Ammon's horn (tissue), 1 donor: ENCODE measurements at regions not wholly inside any gene's neighbourhood (a gene's known extent, or its start where the extent isn't known, plus 50 kb on each side); places are given as distances from the start of the nearest gene placed in this dataset.
"Not testable (repeated sequence)": the region's sequence is repeated elsewhere in the genome, so short reads cannot be mapped to it uniquely, and the experiment has no call there.

Source experiments
- DNase-seq: peaks from one replicate; pipeline ENCODE4 v3.0.0-alpha.2; 2016; ENCODE audit warnings: low spot score

DNA sequence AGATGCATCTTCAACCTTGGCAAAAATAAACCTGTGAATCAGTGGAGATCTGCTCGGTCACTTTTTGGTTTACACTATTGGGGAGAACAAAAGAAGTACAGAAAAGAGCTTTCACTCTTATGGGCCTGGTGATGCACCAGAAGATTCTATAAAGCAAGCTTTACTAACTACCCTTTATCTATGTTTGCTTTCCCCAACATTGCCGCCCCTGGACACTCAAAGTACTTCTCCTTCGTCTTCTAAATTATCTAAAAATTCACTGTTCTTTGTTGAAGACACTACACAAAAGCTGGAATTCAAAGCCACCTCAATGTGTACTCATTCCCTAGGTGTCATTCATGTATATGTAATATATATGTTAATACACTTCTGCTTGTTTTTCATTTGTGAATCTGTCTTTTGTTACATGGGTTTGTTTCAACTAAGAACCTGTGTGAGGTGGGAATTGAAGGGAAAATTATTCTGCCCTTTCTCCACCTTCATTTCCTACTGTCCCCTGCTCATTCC lies 97.9 kb upstream of the BTN3A2 start:
- no peak for DNase-seq

GRCh38 chr6:26268659-26269402 lies 96.2 kb upstream of the BTN3A2 start:
- no peak for DNase-seq

DNA sequence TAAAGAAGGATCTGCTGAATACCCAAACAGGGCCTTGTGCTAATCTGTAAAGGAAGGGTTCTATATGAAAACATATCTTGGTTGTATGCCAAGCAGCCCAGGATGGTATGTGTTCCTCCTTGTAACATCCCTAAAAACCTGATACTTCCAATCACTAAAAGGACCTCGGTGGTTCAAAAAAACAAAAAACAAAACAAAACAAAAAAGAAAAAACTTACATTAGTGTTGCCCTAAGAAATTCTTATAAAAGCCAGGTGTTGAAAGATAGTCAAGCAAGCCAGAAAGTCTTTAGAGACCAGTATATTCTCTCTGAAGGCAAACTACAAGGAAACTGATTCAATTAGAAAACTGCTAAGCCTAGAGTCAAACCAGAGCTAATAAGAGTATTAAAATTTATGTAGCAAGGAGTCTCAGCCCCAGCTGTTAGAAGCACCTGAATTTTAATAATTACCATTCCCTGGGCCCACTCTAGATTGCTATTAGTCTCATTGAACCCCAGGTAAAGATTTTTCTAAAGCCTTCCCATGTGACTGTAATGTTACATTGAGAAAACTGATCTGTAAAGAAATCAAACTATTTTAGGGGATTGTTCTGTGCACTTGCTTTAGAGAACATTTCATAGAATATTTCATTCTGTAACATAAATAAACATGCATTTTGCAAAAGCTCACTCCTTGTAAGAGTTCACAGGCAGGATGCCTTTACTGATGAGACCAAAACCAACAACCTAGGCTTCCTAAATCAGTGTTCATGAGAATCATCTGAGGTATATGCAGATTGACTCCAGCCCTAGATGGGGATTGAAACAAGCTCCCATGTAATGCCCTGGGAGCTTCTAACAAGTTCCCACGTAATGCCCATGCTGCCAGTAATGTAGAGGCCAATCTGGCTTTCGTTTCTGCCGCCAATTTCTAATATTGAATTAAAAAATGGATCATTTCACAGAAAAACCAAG lies 95.2 kb upstream of the BTN3A2 start:
- DNase-seq: no peak

- no peak for DNase-seq
These were observed 94.5 kb upstream of the BTN3A2 start for GRCh38 chr6:26270486-26270861.

DNA sequence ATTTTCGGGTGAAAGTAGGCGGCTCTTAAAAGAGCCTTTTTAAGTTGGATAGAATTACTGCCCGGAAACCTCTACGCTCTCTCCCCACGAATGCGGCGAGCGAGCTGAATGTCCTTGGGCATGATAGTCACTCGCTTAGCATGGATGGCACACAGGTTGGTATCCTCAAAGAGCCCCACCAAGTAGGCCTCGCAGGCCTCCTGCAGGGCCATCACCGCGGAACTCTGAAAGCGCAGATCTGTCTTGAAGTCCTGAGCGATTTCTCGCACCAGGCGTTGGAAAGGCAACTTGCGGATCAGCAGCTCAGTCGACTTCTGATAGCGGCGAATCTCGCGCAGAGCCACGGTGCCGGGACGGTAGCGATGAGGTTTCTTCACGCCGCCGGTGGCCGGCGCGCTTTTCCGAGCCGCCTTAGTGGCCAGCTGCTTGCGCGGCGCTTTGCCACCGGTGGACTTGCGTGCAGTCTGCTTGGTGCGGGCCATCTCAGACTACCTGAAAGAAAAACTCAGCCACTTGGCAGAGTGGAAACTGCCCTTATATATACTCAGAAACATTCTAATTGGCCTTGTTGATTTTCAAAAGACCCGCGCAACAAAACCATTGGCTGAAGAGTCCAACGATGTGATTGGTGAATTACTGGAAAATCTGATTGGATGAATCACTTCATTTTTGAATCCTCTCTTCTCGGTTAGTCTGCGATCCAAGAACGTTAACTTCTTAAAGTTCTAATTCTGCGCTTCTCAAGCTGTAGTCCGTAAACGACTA lies 93.9 kb upstream of the BTN3A2 start:
- peak; percentile 25 for DNase-seq

DNA sequence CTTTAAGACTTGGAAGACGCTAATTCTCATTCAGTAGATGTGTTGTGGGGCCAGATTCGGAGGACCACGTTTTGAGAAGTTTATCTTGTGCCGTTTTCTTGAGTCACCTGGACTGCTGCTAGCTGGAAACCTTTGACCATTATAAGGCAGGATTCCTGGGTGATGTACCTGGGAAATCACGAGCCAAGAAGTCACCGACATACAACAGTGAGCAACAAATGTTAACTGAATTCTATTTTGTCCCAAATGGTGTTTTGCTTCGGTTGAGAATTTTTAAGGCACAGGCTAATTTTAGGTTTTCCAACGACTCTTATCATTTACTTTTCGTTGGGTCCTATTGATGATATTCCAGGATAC lies 93.4 kb upstream of the BTN3A2 start:
- DNase-seq: no peak

DNA sequence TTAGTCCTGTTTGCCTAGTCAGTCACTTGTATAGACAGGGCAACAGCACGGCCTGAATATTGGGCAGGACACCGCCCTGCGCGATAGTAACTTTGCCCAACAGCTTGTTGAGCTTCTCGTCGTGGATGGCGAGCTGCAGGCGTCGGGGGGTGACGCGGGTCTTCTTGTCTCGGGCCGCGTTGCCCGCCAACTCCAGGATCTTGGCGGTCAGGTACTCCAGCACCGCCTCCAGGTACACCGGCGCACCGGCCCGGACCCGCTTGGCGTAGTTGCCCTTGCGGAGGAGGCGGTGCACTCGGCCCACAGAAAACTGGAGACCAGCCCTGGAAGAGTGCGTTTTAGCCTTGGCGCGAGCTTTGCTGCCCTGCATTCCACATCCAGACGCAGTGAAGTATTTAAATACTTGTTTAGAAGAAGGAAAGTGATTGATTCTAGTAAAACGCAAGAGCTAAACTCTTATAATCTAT lies 92.8 kb upstream of the BTN3A2 start:
- peak; percentile 7 for DNase-seq

DNA sequence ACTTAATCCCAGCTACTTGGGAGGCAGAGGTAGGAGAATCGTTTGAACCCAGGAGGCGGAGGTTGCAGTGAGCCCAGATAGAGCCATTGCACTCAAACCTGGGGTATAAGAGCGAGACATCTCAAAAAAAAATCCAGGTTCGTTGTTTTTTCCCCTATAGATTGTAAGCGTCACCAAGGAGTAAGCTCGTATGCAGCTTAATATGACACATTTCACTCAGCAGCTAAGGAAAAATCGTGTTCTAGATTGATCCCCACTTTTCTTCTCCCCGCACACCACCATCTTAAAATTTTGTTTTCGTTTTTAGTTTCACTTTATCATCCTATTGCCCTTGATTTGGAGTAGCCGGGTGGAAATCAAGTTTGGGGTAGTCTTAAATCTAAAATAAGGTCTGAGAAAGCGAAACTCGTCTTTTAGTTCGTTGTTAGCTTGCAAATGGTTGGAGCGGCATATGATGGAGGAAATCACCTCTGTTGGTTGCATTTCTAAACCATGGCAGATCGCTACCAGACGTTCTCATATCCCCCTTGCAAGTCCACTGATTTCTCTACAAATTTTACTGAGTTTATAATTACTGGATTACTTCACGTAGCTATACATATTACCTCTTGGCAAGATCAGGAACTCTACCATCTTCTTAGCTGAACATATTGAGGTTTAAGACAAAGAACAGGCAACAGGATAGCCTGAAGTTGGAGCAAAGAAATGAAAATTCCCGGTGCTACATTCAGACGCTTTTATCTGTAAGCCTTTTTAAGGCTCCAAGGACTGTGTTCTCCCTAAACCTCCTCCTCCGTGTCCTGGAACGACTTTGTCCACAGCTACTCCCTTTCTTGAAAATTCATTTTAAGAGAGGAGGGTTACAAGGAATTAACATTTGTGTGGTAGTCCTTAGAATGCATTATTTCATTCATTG lies 91.1 kb upstream of the BTN3A2 start:
- no peak for DNase-seq

DNA sequence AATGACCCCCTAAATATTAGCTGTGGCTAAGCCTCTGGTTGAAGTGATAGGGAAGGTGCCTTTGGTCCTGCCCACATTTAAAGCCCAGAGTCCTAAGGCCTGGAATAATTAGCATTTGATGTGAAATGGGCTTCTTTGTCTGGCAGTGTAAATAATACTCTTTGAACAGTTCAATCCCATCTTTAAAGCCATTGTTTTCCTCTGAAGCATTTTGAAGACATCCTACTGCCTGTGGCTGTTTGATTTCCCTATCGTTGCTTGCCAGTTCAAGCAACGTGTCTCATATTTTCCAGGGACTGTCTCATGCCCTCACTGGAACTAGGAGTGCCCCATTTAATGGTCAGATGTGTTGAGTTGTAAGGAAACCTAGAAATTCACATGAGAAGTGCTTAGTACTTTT lies 89.3 kb upstream of the BTN3A2 start:
- DNase-seq: no peak

DNA sequence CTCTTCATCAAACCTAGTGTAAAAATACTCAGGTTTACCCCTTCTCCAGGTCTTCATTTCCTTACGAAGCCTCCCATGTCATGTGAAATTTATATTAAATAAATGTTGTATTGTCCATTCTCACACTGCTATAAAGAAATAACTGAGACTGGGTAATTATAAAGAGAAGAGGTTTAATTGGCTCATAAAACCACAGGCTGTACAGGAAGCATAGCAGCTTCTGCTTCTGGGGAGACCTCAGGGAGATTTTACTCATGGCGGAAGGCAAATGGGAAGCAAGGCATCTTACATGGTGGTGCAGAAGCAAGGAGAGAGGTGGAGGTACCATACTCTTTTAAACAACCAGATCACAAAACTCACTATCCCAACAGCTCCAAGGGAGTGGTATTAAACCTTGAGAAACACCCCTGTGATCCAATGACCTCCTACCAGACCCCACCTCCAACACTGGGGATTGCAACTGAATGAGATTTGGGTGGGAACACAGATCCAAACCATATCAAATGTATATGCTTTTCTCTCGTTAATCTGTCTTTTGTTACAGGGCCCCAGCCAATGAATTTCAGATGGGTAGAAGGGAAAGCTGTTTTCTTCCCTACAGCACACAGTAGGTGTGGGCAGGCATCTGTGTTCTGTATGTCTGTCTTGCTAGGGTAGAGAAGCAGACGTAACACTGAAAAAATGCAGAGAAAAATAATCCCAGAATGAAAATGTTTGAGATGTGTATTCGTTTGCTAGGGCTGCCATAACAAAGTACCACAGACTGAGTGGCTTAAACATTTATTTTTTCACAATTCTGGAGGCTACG lies 88.0 kb upstream of the BTN3A2 start:
- no peak for DNase-seq

DNA sequence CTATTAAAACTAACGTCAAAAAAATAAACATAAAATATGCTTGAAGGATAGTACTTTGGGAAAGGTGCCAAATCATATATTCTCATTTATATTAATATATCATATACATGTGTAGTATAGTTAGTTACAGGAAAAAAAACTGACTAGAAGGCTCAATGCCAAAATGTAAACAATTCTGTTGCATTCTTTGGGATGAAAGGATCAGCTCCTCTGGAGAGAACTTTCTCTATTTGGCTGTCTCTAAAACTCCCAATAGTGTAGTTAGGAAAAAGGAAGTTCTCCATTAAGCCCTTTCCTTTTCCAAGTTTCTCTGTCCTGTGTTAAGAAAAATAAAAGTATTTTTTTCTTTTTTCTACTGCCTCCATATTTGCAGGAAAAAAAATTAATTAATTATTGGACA lies 86.5 kb upstream of the BTN3A2 start:
- no peak for DNase-seq

- DNase-seq: not testable (repeated sequence)
These were observed 85.6 kb upstream of the BTN3A2 start for GRCh38 chr6:26279371-26279770.

DNA sequence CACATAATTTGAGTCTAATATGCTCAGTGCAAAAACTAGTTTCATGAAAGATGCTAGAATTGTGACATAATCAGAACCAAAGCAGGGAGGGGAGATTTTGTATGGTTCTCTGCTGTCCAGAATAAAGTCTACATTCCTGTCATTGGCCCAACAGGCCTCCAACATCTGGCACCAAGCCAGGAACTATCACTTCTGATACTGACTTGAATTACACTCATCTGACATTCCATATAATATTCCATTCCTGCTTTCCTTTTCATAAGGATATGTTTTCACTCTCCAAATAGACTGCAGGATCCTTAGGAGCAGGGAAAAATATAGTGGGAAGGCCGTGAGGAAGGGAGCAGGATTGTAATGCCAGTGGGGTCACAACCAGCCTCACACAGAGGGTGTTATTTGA lies 84.6 kb upstream of the BTN3A2 start:
- no peak for DNase-seq

DNA sequence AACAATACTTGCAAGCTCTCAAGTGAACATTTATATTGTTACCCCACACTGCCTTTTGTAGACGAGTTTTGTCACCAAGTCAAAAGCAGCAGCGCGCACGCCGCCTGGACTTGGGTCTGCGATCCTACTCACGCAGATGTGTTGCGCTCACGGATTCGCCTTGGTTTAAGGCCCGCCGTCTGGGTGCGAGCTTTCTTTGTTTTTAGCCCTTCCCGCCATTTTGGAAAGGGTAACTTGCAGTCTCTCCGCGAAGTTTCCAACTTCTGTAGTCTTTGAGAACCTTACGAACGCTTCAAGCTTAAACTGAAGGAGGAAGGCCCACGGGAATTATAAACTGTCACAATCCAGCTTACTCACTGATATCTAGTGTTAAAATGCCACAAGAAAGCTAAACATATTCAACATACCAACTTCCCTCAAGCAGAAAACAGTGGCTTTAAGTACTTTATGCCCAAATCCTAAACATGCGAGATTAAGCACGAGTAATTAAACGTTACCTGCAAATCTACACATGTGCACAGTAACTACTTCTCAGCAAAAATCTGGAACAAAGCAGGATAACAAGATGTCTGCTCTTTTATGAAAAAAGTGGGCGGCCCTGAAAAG lies 80.4 kb upstream of the BTN3A2 start:
- peak; percentile 48 for DNase-seq

- DNase-seq: peak; percentile 97
These were observed 79.6 kb upstream of the BTN3A2 start for GRCh38 chr6:26285143-26286134.

DNA sequence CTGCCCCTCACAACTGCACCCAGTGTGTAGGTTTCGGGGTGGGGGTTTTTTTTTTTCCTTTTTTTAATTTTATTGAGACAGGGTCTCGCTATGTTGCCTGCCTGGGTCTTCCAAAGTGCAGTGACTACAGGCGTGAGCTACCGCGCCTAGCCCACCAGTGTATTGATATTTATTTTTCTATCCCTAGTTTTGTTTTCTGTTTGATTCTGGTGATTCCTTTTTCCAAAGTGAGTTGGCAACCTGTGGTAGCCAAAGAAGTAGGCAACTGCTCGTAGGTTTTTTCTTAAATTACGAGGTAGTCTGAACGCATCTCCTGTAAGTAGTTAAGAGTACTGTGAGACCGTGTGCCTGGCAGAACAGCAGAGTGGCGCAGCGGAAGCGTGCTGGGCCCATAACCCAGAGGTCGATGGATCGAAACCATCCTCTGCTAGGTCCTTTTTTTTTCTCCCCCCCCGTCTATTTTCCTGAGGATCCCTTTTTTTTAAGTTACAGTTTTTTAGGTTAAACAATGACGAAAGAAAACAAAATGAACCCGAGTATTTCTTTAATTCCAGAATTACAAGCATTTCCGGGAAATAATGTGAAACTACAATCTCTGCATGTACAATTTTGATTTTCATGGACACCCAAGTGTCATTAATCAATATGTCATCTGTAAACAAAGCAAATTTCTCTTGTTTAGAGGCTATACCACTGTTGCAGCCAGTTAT lies 78.7 kb upstream of the BTN3A2 start:
- DNase-seq: peak; percentile 89

DNA sequence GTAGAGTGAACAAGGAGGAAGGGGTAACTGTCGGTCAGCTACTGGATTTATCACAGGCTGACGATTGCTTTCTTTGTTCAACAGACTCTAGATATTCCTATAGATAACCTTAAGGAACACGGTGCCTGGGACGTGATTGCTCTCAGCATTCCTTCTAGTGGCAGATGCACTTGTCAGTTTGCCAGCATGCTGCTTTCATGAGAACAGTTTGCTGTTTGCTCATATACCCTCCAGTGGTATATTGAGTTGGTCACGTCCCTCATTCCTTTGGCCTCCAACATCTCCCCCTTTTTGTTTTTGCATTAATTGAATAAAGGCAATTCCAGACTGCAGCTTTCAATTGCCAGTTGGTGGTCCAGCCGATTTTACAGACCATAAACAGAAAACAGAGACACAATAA lies 76.8 kb upstream of the BTN3A2 start:
- no peak for DNase-seq

DNA sequence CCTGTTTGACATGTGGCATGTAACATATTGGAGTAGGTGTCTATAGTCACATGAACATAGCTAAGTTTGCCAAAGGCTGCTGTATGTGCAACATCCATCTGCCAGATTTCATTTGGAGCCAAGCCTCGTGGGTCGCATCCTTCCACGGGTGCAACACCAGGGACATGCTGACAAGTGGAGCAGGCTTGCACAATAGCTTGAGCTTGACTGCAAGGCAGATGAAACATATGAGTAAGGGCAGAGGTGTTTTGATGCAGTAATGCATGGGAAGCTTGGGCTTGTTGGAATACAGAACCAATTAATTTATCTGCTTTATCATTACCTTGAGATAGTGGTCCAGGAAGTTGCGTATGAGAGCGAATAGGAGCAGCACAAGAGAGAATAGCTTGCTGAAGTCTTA lies 74.1 kb upstream of the BTN3A2 start:
- peak; percentile 60 for DNase-seq
